ENCODE measurements at regions not wholly inside any gene's neighbourhood (a gene's known extent, or its start where the extent isn't known, plus 50 kb on each side); places are given as distances from the start of the nearest gene placed in this dataset.

GRCh38 chr11:87422566-87422965 is 384.8 kb downstream of the TMEM135 start:
- Histone ChIP-seq H3K79me2 (ENCODE audit: low read length) (no peaks in the 10 kb centered on the region), H3K4me2 (ENCODE audit: low read length) (peak overlapping the region; percentile 74), H3K36me3 (ENCODE audit: low read depth, low read length) (no peaks in the 10 kb centered on the region), H3K4me3 (ENCODE audit: low read length) (peak overlapping the region; percentile 14; the same call in 1 of the 2 replicates), H4K20me1 (ENCODE audit: low read length) (no peaks in the 10 kb centered on the region), H3K9me3 (ENCODE audit: low read length) (no peaks in the 10 kb centered on the region), H3K9me2 (replicated peaks; ENCODE audit: low read length) (no peaks in the 10 kb centered on the region; the same call in 1 of the 2 replicates), H3K4me1 (ENCODE audit: insufficient read depth, low read length) (peaks cover 65% of the 10 kb centered on the region), H3K27ac (ENCODE audit: low read length) (peak overlapping the region; percentile 93), H3F3A (ENCODE audit: low read length, unreplicated experiment) (peaks cover 4% of the 10 kb centered on the region), H2AFZ (ENCODE audit: low read length) (peak overlapping the region; percentile 68), H3K27me3 (ENCODE audit: low read length) (no peaks in the 10 kb centered on the region), H3K9ac (ENCODE audit: low read length) (peak overlapping the region; percentile 70)
- no TSS peak for BruUV-seq (replicated peaks)
- peak; percentile 55 for ATAC-seq
- intact Hi-C loops (cut with micrococcal nuclease) = loop anchor here (5.0 kb wide), 1 partner anchor 130 kb away; no protein-coding TSS in a partner anchor
- peak; percentile 97 for DNase-seq
- CTCF ChIA-PET = interaction anchor here (0.5 to 0.6 kb wide), 2 partner anchors 15 to 308 kb away, joined by 3 read pairs; no protein-coding TSS in a partner anchor
- POLR2A ChIA-PET (ENCODE audit: unreplicated experiment) = interaction anchor here (0.6 kb wide), 1 partner anchor 68 kb away, joined by 4 read pairs; no protein-coding TSS in a partner anchor
- TF ChIP-seq EZH2 (IDR thresholded peaks at IDR 0.05; ENCODE audit: low read length, unreplicated experiment) (no peak), EZH2phosphoT487 (IDR thresholded peaks at IDR 0.05; ENCODE audit: borderline replicate concordance, low read length) (no peak), CTCF (conservative IDR thresholded peaks at IDR 0.05; ENCODE audit: low read depth, low read length) (no peak)

- no peaks in the 10 kb centered on the region for H4K20me1 ChIP-seq (ENCODE audit: low read length)
- peak overlapping the region; percentile 74; the same call in 1 of the 2 replicates for H3K4me2 ChIP-seq (ENCODE audit: low read length)
- H3K4me1 ChIP-seq (ENCODE audit: insufficient read depth, low read length) = peaks cover 65% of the 10 kb centered on the region
- DNase-seq (peak; percentile 97), ATAC-seq (peak; percentile 57)
- TF ChIP-seq CTCF (conservative IDR thresholded peaks at IDR 0.05; ENCODE audit: low read depth, low read length) = peak; percentile 89
- no peak for TF ChIP-seq EZH2phosphoT487 (IDR thresholded peaks at IDR 0.05; ENCODE audit: borderline replicate concordance, low read length)
- CTCF ChIA-PET = interaction anchor here (0.5 to 1.1 kb wide), 7 partner anchors 23 to 491 kb away, joined by 3 to 8 read pairs (median 3); no protein-coding TSS in a partner anchor
- H3K4me3 ChIP-seq (ENCODE audit: low read length) = no peak overlapping the region
- H3K36me3 ChIP-seq (ENCODE audit: low read depth, low read length) = no peaks in the 10 kb centered on the region
- H3F3A ChIP-seq (ENCODE audit: low read length, unreplicated experiment) = peaks cover 4% of the 10 kb centered on the region
- POLR2A ChIA-PET (ENCODE audit: unreplicated experiment) = no interaction called here
- intact Hi-C loops (cut with micrococcal nuclease) = loop anchor here (1.0 to 5.0 kb wide), 2 partner anchors 68 to 129 kb away; no protein-coding TSS in a partner anchor
- no peaks in the 10 kb centered on the region; the same call in 1 of the 2 replicates for H3K9me2 ChIP-seq (replicated peaks; ENCODE audit: low read length)
- H3K9me3 ChIP-seq (ENCODE audit: low read length) = no peaks in the 10 kb centered on the region
- H3K9ac ChIP-seq (ENCODE audit: low read length) = peak overlapping the region; percentile 70; the same call in 1 of the 2 replicates
- no peaks in the 10 kb centered on the region for H3K79me2 ChIP-seq (ENCODE audit: low read length)
- H3K27me3 ChIP-seq (ENCODE audit: low read length) = no peaks in the 10 kb centered on the region
- H3K27ac ChIP-seq (ENCODE audit: low read length) = peak overlapping the region; percentile 93
- no peak overlapping the region for H2AFZ ChIP-seq (ENCODE audit: low read length)
- BruUV-seq (replicated peaks) = no TSS peak
These were observed 383.7 kb downstream of the TMEM135 start for GRCh38 chr11:87421422-87421821.

- no peak overlapping the region for H3K4me3 ChIP-seq (ENCODE audit: low read length)
- H3K4me2 ChIP-seq (ENCODE audit: low read length) = no peak overlapping the region
- intact Hi-C loops (cut with micrococcal nuclease) = loop anchor here (5.0 kb wide), 1 partner anchor 481 kb away; no protein-coding TSS in a partner anchor
- H3K79me2 ChIP-seq (ENCODE audit: low read length) = no peaks in the 10 kb centered on the region
- H3K9ac ChIP-seq (ENCODE audit: low read length) = no peak overlapping the region
- H3K9me3 ChIP-seq (ENCODE audit: low read length) = no peaks in the 10 kb centered on the region
- peaks cover 40% of the 10 kb centered on the region for H3K4me1 ChIP-seq (ENCODE audit: insufficient read depth, low read length)
- no peaks in the 10 kb centered on the region; the same call in 1 of the 2 replicates for H3K9me2 ChIP-seq (replicated peaks; ENCODE audit: low read length)
- TF ChIP-seq CTCF (conservative IDR thresholded peaks at IDR 0.05; ENCODE audit: low read depth, low read length) (no peak), EZH2phosphoT487 (IDR thresholded peaks at IDR 0.05; ENCODE audit: borderline replicate concordance, low read length) (no peak), EZH2 (IDR thresholded peaks at IDR 0.05; ENCODE audit: low read length, unreplicated experiment) (no peak)
- BruUV-seq (replicated peaks) = no TSS peak
- ChIA-PET POLR2A (ENCODE audit: unreplicated experiment) (no interaction called here), CTCF (no interaction called here)
- H3F3A ChIP-seq (ENCODE audit: low read length, unreplicated experiment) = peaks cover 4% of the 10 kb centered on the region
- no peak for DNase-seq
- H3K27ac ChIP-seq (ENCODE audit: low read length) = no peak overlapping the region
- no peak for ATAC-seq
- H3K27me3 ChIP-seq (ENCODE audit: low read length) = no peaks in the 10 kb centered on the region
- no peaks in the 10 kb centered on the region for H4K20me1 ChIP-seq (ENCODE audit: low read length)
- H2AFZ ChIP-seq (ENCODE audit: low read length) = no peak overlapping the region
- H3K36me3 ChIP-seq (ENCODE audit: low read depth, low read length) = no peaks in the 10 kb centered on the region
These were observed 380.2 kb downstream of the TMEM135 start for GRCh38 chr11:87417951-87418350.

Data from PC-3 (cell line).